ENCODE measurements at regions not wholly inside any gene's neighbourhood (a gene's known extent, or its start where the extent isn't known, plus 50 kb on each side); places are given as distances from the start of the nearest gene placed in this dataset.
"Not testable (repeated sequence)": the region's sequence is repeated elsewhere in the genome, so short reads cannot be mapped to it uniquely, and the experiment has no call there.

DNA sequence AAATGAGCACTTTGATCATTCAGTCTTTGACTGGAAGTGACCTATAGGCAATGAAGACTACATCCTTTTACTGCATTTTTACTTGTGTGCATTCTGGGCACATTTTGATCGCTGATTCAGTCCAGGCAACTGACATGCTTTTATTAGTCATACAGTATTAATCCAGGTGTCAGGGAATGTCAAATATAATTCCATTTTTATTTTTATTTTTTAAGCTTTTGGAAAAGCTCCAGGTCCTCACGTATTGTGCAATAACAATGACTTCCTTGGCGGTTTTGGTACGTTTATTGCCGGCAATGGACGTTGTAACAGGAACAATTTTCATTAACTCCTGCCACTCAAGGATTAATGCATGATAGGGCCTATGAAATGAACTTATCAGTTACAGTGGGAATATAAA lies 302.6 kb upstream of the PTBP2 start:
- H3K4me1 ChIP-seq (ENCODE audit: control insufficient read depth, insufficient read depth, low read length): peaks cover 17% of the 10 kb centered on the region
- DNase-seq (ENCODE audit: low read depth): no peak
- H3K9me3 ChIP-seq (ENCODE audit: control insufficient read depth, low read length): no peaks in the 10 kb centered on the region
- H3K9ac ChIP-seq (ENCODE audit: low read length): no peak overlapping the region
- no peak overlapping the region for H3K4me3 ChIP-seq (ENCODE audit: low read length)
- H3K27me3 ChIP-seq (replicated peaks; ENCODE audit: control insufficient read depth, insufficient read depth, low read length): no peaks in the 10 kb centered on the region
- no peaks in the 10 kb centered on the region for H3K36me3 ChIP-seq (ENCODE audit: control insufficient read depth, insufficient read depth, low read length, severe bottlenecking)

DNA sequence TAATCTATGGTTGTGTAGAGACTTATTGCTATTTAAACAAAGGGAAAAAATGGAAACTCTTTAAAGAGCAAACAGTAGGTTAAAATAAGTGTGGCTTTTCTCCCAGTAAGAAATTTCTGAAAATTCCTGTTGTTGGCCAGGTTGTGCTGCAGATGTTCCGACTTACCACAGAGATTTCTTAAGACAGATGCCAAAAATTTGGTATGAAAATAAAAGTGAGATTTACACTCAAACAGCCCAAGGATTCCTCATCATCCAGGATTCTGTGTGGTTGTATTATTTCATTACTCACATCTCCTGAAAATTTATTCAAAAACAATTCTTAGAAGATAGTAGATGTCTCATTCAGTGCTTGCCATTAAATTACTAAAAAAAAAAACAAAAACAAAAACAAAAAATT lies 296.7 kb upstream of the PTBP2 start:
- Histone ChIP-seq H3K4me3 (ENCODE audit: low read length) (no peak overlapping the region), H3K4me1 (ENCODE audit: control insufficient read depth, insufficient read depth, low read length) (peaks cover 20% of the 10 kb centered on the region), H3K36me3 (ENCODE audit: control insufficient read depth, insufficient read depth, low read length, severe bottlenecking) (no peaks in the 10 kb centered on the region), H3K9me3 (ENCODE audit: control insufficient read depth, low read length) (peaks cover 4% of the 10 kb centered on the region), H3K27me3 (replicated peaks; ENCODE audit: control insufficient read depth, insufficient read depth, low read length) (no peaks in the 10 kb centered on the region), H3K9ac (ENCODE audit: low read length) (no peak overlapping the region)
- DNase-seq (ENCODE audit: low read depth): peak; percentile 44

DNA sequence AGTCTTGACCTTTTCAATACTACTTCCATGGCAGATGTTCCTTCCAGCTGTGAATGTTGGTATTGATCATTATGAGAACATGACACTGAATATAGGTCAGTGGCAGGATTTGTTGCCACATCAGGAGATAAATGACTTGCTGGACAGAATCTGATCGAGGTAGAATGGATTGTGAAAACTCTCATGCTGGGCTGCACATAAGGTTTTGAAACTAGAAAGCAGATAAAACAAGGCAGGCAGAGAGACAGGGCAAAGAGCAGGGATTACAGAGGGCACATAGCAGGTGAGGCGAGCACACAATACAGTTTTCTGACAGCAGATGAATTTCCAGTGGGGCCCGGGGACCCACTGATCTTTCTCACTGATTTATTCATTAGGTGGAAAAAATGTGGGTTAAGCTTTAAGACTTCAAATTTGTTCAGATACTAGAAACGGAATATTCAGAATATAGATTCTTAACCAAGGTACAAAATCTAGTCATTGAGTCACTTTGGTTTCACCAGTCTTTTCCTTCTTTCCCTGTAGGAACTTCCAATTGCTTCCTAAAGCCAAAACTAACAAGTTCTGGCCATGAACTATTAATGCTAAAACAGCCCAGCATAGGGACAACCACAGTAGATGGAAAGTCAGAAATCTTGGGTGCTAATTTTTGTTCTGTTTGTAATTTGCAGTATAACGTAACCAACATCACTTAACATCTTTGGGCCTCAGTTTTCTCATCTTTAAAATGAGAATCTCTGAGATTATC lies 296.0 kb upstream of the PTBP2 start:
- peaks cover 20% of the 10 kb centered on the region for H3K4me1 ChIP-seq (ENCODE audit: control insufficient read depth, insufficient read depth, low read length)
- H3K9ac ChIP-seq (ENCODE audit: low read length): no peak overlapping the region
- peak; percentile 4 for DNase-seq (ENCODE audit: low read depth)
- H3K36me3 ChIP-seq (ENCODE audit: control insufficient read depth, insufficient read depth, low read length, severe bottlenecking): no peaks in the 10 kb centered on the region
- H3K9me3 ChIP-seq (ENCODE audit: control insufficient read depth, low read length): peaks cover 4% of the 10 kb centered on the region
- no peaks in the 10 kb centered on the region for H3K27me3 ChIP-seq (replicated peaks; ENCODE audit: control insufficient read depth, insufficient read depth, low read length)
- H3K4me3 ChIP-seq (ENCODE audit: low read length): no peak overlapping the region

DNA sequence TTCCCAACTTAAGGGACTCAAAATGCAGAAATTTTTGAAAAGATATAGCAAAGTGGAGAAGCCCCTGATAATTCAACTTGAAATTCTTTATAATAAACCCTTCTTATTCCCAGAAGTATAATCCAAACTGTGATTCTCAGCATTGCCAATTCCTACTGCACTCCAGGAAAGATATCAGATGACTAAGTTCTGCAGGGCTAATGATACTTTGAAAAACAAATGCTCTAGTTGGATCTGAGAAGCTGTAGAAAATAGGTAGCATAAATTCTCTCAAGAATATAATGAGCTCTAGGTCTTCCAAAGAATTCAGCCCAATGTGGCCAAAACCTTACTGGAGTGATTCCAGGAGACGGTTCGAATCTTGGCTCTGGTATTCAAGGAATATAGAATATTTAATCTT lies 294.0 kb upstream of the PTBP2 start:
- Histone ChIP-seq H3K4me3 (ENCODE audit: low read length) (no peak overlapping the region), H3K4me1 (ENCODE audit: control insufficient read depth, insufficient read depth, low read length) (peaks cover 20% of the 10 kb centered on the region), H3K36me3 (ENCODE audit: control insufficient read depth, insufficient read depth, low read length, severe bottlenecking) (no peaks in the 10 kb centered on the region), H3K9ac (ENCODE audit: low read length) (no peak overlapping the region), H3K27me3 (replicated peaks; ENCODE audit: control insufficient read depth, insufficient read depth, low read length) (no peaks in the 10 kb centered on the region), H3K9me3 (ENCODE audit: control insufficient read depth, low read length) (peaks cover 4% of the 10 kb centered on the region)
- no peak for DNase-seq (ENCODE audit: low read depth)

DNA sequence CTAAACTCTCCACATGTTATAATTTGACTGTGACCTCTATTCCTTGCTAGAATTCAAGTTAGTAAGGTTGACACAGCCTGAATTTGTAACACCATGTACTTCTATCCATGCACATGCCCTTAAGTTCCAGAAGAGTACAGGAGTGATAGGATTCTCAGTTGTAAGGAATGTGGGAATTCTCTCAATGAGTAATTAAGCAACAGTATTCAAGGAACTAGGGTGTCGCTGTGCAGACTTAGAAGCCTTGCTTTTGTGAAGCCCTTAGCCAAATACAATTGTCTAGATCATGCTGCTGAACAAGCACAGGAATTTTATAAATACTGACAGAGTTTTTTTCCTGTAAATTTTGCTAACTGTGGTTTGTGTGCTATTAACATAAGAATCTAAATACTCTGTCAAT lies 276.3 kb upstream of the PTBP2 start:
- H3K27me3 ChIP-seq (replicated peaks; ENCODE audit: control insufficient read depth, insufficient read depth, low read length): no peaks in the 10 kb centered on the region
- no peaks in the 10 kb centered on the region for H3K9me3 ChIP-seq (ENCODE audit: control insufficient read depth, low read length)
- no peak overlapping the region for H3K9ac ChIP-seq (ENCODE audit: low read length)
- no peaks in the 10 kb centered on the region for H3K4me1 ChIP-seq (ENCODE audit: control insufficient read depth, insufficient read depth, low read length)
- H3K36me3 ChIP-seq (ENCODE audit: control insufficient read depth, insufficient read depth, low read length, severe bottlenecking): no peaks in the 10 kb centered on the region
- no peak for DNase-seq (ENCODE audit: low read depth)
- no peak overlapping the region for H3K4me3 ChIP-seq (ENCODE audit: low read length)

DNA sequence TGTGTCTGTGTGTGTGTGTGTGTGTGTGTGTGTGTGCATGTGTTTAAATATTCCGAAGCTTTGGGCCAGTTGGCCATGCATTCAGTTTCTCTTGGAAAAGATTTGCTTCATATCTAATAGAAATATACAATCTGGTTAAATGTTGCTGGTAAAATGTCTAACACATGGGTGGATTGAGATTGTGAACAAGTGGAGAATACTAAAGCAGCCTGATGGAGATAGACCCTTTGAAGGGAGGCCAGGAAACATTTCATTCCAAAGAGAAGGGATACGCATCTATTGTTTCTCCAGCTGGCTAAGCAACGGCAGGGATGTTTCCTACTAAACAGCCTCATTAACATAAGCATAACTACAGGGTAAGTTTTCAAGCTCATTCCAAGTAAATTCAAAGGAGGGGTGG lies 257.5 kb upstream of the PTBP2 start:
- Histone ChIP-seq H3K4me1 (ENCODE audit: control insufficient read depth, insufficient read depth, low read length) (peaks cover 25% of the 10 kb centered on the region), H3K4me3 (ENCODE audit: low read length) (no peak overlapping the region), H3K27me3 (replicated peaks; ENCODE audit: control insufficient read depth, insufficient read depth, low read length) (no peaks in the 10 kb centered on the region), H3K9me3 (ENCODE audit: control insufficient read depth, low read length) (no peaks in the 10 kb centered on the region), H3K9ac (ENCODE audit: low read length) (no peak overlapping the region), H3K36me3 (ENCODE audit: control insufficient read depth, insufficient read depth, low read length, severe bottlenecking) (no peaks in the 10 kb centered on the region)
- no peak for DNase-seq (ENCODE audit: low read depth)

DNA sequence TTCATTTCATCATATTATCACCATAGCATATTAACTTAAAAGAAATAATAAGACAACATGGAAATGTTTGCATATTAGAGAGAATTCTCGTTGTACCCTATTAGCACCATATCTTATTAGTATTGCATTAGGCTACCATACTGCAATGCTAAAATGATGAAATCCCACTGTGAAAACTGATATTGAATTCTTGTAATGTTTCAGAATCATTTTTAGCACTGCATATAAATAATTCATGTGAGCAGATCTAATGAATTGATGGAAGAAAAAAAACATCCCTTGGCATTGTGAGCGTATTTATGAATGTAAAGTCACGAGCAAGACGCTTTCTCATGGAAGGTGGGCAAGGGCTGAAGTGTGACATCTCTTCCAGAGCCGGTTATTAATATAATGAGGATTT lies 257.1 kb upstream of the PTBP2 start:
- Histone ChIP-seq H3K36me3 (ENCODE audit: control insufficient read depth, insufficient read depth, low read length, severe bottlenecking) (no peaks in the 10 kb centered on the region), H3K9me3 (ENCODE audit: control insufficient read depth, low read length) (no peaks in the 10 kb centered on the region), H3K4me1 (ENCODE audit: control insufficient read depth, insufficient read depth, low read length) (peaks cover 25% of the 10 kb centered on the region), H3K27me3 (replicated peaks; ENCODE audit: control insufficient read depth, insufficient read depth, low read length) (no peaks in the 10 kb centered on the region), H3K9ac (ENCODE audit: low read length) (no peak overlapping the region), H3K4me3 (ENCODE audit: low read length) (no peak overlapping the region)
- no peak for DNase-seq (ENCODE audit: low read depth)

DNA sequence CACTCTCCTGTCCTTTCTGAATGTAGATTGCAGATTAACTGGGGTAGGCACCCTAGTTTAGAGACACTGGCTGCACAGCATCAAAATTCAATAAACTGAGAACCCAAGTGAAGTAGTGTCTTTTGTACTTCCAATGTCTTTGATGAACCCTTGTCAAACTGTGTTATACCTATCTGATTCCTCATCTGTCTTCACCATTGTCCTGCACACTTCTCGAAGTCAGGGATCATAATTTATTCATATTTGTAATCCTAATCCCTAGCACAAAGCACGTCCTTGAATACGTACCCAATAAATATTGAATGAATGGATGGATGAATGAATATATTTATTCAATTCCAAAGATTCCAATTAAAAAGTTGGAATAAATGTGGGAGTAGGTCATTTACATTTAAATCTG lies 256.6 kb upstream of the PTBP2 start:
- Histone ChIP-seq H3K4me3 (ENCODE audit: low read length) (peak overlapping the region; percentile 30), H3K36me3 (ENCODE audit: control insufficient read depth, insufficient read depth, low read length, severe bottlenecking) (no peaks in the 10 kb centered on the region), H3K9me3 (ENCODE audit: control insufficient read depth, low read length) (no peaks in the 10 kb centered on the region), H3K27me3 (replicated peaks; ENCODE audit: control insufficient read depth, insufficient read depth, low read length) (no peaks in the 10 kb centered on the region), H3K9ac (ENCODE audit: low read length) (no peak overlapping the region), H3K4me1 (ENCODE audit: control insufficient read depth, insufficient read depth, low read length) (peaks cover 25% of the 10 kb centered on the region)
- no peak for DNase-seq (ENCODE audit: low read depth)

DNA sequence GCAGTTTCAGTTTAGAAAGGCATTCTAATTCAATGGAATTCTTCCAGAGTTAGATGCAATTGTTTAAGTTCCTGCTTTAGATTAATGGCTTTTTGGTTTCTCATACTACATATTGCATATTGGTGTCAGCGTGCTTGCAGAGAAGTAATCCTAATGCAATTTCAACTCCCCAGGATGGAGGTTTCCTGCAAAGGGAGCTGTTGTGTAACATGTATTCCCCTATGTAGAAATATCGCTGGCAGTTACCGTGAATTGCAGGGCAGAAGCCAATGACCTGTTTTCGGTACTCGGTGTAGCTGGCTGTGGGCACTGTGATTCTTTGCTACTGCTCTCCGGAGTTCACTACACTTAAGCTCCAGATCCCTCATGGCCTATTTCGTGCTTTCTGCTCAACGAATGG lies 256.1 kb upstream of the PTBP2 start:
- no peaks in the 10 kb centered on the region for H3K36me3 ChIP-seq (ENCODE audit: control insufficient read depth, insufficient read depth, low read length, severe bottlenecking)
- H3K9me3 ChIP-seq (ENCODE audit: control insufficient read depth, low read length): no peaks in the 10 kb centered on the region
- no peak for DNase-seq (ENCODE audit: low read depth)
- H3K4me1 ChIP-seq (ENCODE audit: control insufficient read depth, insufficient read depth, low read length): peaks cover 25% of the 10 kb centered on the region
- H3K27me3 ChIP-seq (replicated peaks; ENCODE audit: control insufficient read depth, insufficient read depth, low read length): no peaks in the 10 kb centered on the region
- peak overlapping the region; percentile 30 for H3K4me3 ChIP-seq (ENCODE audit: low read length)
- peak overlapping the region; percentile 7 for H3K9ac ChIP-seq (ENCODE audit: low read length)

DNA sequence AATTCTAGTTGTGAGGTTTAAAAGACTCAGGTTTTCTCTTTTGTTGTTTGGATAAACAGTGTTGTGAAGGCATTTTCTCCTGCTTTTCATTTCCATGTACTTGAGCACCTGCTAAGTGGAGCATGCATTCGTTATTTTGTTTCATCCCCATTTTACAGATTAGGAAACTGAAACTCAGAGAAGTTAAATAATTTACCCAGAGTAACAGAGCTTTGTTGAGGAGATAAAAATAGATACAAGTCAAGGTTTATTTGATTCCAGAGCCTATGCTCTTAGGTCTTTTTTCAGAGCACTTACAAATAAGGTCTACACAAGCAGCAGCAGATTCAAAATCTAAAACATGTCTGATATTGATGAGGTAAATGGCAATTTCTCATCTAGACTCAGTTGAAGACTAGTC lies 254.7 kb upstream of the PTBP2 start:
- no peak for DNase-seq (ENCODE audit: low read depth)
- no peaks in the 10 kb centered on the region for H3K27me3 ChIP-seq (replicated peaks; ENCODE audit: control insufficient read depth, insufficient read depth, low read length)
- H3K9ac ChIP-seq (ENCODE audit: low read length): no peak overlapping the region
- H3K36me3 ChIP-seq (ENCODE audit: control insufficient read depth, insufficient read depth, low read length, severe bottlenecking): no peaks in the 10 kb centered on the region
- H3K4me3 ChIP-seq (ENCODE audit: low read length): no peak overlapping the region
- no peaks in the 10 kb centered on the region for H3K9me3 ChIP-seq (ENCODE audit: control insufficient read depth, low read length)
- peaks cover 25% of the 10 kb centered on the region for H3K4me1 ChIP-seq (ENCODE audit: control insufficient read depth, insufficient read depth, low read length)

DNA sequence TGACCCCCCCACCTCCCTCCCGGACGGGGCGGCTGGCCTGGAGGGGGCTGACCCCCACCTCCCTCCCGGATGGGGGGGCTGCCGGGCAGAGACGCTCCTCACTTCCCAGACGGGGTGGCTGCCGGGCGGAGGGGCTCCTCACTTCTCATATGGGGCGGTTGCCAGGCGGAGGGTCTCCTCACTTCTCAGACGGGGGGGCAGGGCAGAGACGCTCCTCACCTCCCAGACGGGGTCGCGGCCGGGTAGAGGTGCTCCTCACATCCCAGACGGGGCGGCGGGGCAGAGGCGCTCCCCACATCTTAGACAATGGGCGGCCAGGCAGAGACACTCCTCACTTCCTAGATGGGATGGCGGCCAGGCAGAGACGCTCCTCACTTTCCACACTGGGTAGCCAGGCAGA lies 251.9 kb upstream of the PTBP2 start:
- H3K36me3 ChIP-seq (ENCODE audit: control insufficient read depth, insufficient read depth, low read length, severe bottlenecking); H3K27me3 ChIP-seq (replicated peaks; ENCODE audit: control insufficient read depth, insufficient read depth, low read length); H3K9me3 ChIP-seq (ENCODE audit: control insufficient read depth, low read length); H3K4me3 ChIP-seq (ENCODE audit: low read length); H3K9ac ChIP-seq (ENCODE audit: low read length); DNase-seq (ENCODE audit: low read depth): not testable (repeated sequence)
- H3K4me1 ChIP-seq (ENCODE audit: control insufficient read depth, insufficient read depth, low read length): peaks cover 21% of the 10 kb centered on the region

DNA sequence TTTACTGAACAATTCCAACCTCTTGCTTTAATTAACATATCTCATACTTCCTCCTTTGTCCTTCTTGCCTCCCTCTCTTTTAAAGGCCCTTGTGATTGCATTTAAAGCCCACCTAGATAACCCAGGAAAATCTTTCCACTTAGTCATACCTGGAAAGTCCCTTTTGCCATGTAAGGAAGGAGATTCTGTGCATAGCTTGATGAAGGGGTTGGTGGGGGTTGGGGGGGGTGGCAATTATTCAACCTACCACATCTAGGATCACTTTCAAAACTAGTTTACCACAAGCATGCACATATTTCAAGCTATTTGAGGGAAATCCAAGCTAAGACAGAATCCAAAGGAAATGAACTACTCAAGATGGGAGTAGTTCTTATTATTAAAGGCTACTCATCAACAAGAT lies 249.1 kb upstream of the PTBP2 start:
- Histone ChIP-seq H3K9ac (ENCODE audit: low read length) (no peak overlapping the region), H3K9me3 (ENCODE audit: control insufficient read depth, low read length) (no peaks in the 10 kb centered on the region), H3K4me3 (ENCODE audit: low read length) (no peak overlapping the region), H3K27me3 (replicated peaks; ENCODE audit: control insufficient read depth, insufficient read depth, low read length) (no peaks in the 10 kb centered on the region), H3K4me1 (ENCODE audit: control insufficient read depth, insufficient read depth, low read length) (peaks cover 3% of the 10 kb centered on the region), H3K36me3 (ENCODE audit: control insufficient read depth, insufficient read depth, low read length, severe bottlenecking) (no peaks in the 10 kb centered on the region)
- DNase-seq (ENCODE audit: low read depth): no peak

Data from adipocyte (in vitro differentiated cells).